ENCODE measurements at regions not wholly inside any gene's neighbourhood (a gene's known extent, or its start where the extent isn't known, plus 50 kb on each side); places are given as distances from the start of the nearest gene placed in this dataset.

- no peak for TF ChIP-seq CTCF (IDR thresholded peaks at IDR 0.05; ENCODE audit: insufficient read depth, low read length, severe bottlenecking)
- no peak for FAIRE-seq
- no peak for DNase-seq (ENCODE audit: low read depth)
Observed at GRCh38 chr5:111855356-111855755, 98.4 kb upstream of the NREP start.

GRCh38 chr5:111854186-111854585, 97.2 kb upstream of the NREP start:
- no peak overlapping the region for H3K4me3 ChIP-seq (ENCODE audit: low read depth, low read length)
- FAIRE-seq, result no peak
- no peak for DNase-seq (ENCODE audit: low read depth)
- no peaks in the 10 kb centered on the region for H3K27me3 ChIP-seq (ENCODE audit: control insufficient read depth, insufficient read depth, low read length)
- no peaks in the 10 kb centered on the region for H3K36me3 ChIP-seq (ENCODE audit: control insufficient read depth, insufficient read depth, low read length)
- no peak for TF ChIP-seq CTCF (IDR thresholded peaks at IDR 0.05; ENCODE audit: insufficient read depth, low read length, severe bottlenecking)

More at GRCh38 chr5:111855356-111855755, 98.4 kb upstream of the NREP start:
- Histone ChIP-seq H3K36me3 (ENCODE audit: control insufficient read depth, insufficient read depth, low read length) (no peaks in the 10 kb centered on the region), H3K4me3 (ENCODE audit: low read depth, low read length) (no peak overlapping the region), H3K27me3 (ENCODE audit: control insufficient read depth, insufficient read depth, low read length) (no peaks in the 10 kb centered on the region)

- no peak for FAIRE-seq
Observed at GRCh38 chr5:111853748-111854147, 96.8 kb upstream of the NREP start.

GRCh38 chr5:111851631-111852548, 94.9 kb upstream of the NREP start:
- no peaks in the 10 kb centered on the region for H3K36me3 ChIP-seq (ENCODE audit: control insufficient read depth, insufficient read depth, low read length)
- peak; percentile 42 for DNase-seq (ENCODE audit: low read depth)
- no peaks in the 10 kb centered on the region for H3K27me3 ChIP-seq (ENCODE audit: control insufficient read depth, insufficient read depth, low read length)
- no peak for FAIRE-seq
- no peak for TF ChIP-seq CTCF (IDR thresholded peaks at IDR 0.05; ENCODE audit: insufficient read depth, low read length, severe bottlenecking)
- H3K4me3 ChIP-seq (ENCODE audit: low read depth, low read length), result no peak overlapping the region

More at GRCh38 chr5:111853748-111854147, 96.8 kb upstream of the NREP start:
- no peak for TF ChIP-seq CTCF (IDR thresholded peaks at IDR 0.05; ENCODE audit: insufficient read depth, low read length, severe bottlenecking)
- Histone ChIP-seq H3K36me3 (ENCODE audit: control insufficient read depth, insufficient read depth, low read length) (no peaks in the 10 kb centered on the region), H3K27me3 (ENCODE audit: control insufficient read depth, insufficient read depth, low read length) (no peaks in the 10 kb centered on the region), H3K4me3 (ENCODE audit: low read depth, low read length) (no peak overlapping the region)
- DNase-seq (ENCODE audit: low read depth), result no peak

GRCh38 chr5:111848476-111848875, 91.5 kb upstream of the NREP start:
- FAIRE-seq (no peak), DNase-seq (ENCODE audit: low read depth) (peak; percentile 17)
- TF ChIP-seq CTCF (IDR thresholded peaks at IDR 0.05; ENCODE audit: insufficient read depth, low read length, severe bottlenecking), result no peak
- H3K36me3 ChIP-seq (ENCODE audit: control insufficient read depth, insufficient read depth, low read length), result no peaks in the 10 kb centered on the region
- H3K4me3 ChIP-seq (ENCODE audit: low read depth, low read length), result no peak overlapping the region
- H3K27me3 ChIP-seq (ENCODE audit: control insufficient read depth, insufficient read depth, low read length), result no peaks in the 10 kb centered on the region
